ENCODE measurements at regions not wholly inside any gene's neighbourhood (a gene's known extent, or its start where the extent isn't known, plus 50 kb on each side); places are given as distances from the start of the nearest gene placed in this dataset.

GRCh38 chr2:33660416-33661123, 61.5 kb upstream of the FAM98A start:
- no peak for DNase-seq
- H3K4me3 ChIP-seq (ENCODE audit: low read depth in 2 of 2, low read length in 1 of 2): no peak overlapping the region
- ChIA-PET POLR2A (no interaction called here), CTCF (interaction anchor here (1.1 kb wide), 1 partner anchor 13 kb away, joined by 3 read pairs; no protein-coding TSS in a partner anchor)
- no peaks in the 10 kb centered on the region for H3K4me1 ChIP-seq (ENCODE audit: control insufficient read depth in 1 of 2, insufficient read depth in 2 of 2, low read depth in 1 of 2, low read length in 1 of 2)
- H3K27ac ChIP-seq (ENCODE audit: low read depth in 2 of 2, low read length in 1 of 2): no peak overlapping the region
- H2AFZ ChIP-seq (ENCODE audit: low read depth): no peak overlapping the region
- H3K36me3 ChIP-seq (replicated peaks in 1 of 2; ENCODE audit: control insufficient read depth in 1 of 2, insufficient read depth in 2 of 2, low read length in 1 of 2): no peaks in the 10 kb centered on the region
- no peak for TF ChIP-seq MEF2A (IDR thresholded peaks at IDR 0.05; ENCODE audit: borderline replicate concordance, low read depth)
- TF ChIP-seq, protein P1, sequence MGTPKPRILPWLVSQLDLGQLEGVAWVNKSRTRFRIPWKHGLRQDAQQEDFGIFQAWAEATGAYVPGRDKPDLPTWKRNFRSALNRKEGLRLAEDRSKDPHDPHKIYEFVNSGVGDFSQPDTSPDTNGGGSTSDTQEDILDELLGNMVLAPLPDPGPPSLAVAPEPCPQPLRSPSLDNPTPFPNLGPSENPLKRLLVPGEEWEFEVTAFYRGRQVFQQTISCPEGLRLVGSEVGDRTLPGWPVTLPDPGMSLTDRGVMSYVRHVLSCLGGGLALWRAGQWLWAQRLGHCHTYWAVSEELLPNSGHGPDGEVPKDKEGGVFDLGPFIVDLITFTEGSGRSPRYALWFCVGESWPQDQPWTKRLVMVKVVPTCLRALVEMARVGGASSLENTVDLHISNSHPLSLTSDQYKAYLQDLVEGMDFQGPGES (IDR thresholded peaks at IDR 0.05; ENCODE audit: low read depth, low read length): no peak
- no peak for TF ChIP-seq RFX5 (IDR thresholded peaks at IDR 0.05; ENCODE audit: low read length)
- no peak for TF ChIP-seq FOXJ3 (CRISPR knock-in tag; IDR thresholded peaks at IDR 0.05)
- no peak for TF ChIP-seq ELF1 (IDR thresholded peaks at IDR 0.05)
- TF ChIP-seq EZH2phosphoT487 (IDR thresholded peaks at IDR 0.05; ENCODE audit: borderline replicate concordance, low read depth): no peak
- no peak for TF ChIP-seq GATA2 (CRISPR knock-in tag; IDR thresholded peaks at IDR 0.05)
- TF ChIP-seq, protein P2, sequence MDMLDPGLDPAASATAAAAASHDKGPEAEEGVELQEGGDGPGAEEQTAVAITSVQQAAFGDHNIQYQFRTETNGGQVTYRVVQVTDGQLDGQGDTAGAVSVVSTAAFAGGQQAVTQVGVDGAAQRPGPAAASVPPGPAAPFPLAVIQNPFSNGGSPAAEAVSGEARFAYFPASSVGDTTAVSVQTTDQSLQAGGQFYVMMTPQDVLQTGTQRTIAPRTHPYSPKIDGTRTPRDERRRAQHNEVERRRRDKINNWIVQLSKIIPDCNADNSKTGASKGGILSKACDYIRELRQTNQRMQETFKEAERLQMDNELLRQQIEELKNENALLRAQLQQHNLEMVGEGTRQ (IDR thresholded peaks at IDR 0.05; ENCODE audit: borderline replicate concordance, low read depth, low read length): no peak
- TF ChIP-seq EP300 (IDR thresholded peaks at IDR 0.05; ENCODE audit: borderline replicate concordance in 1 of 2, low read depth in 1 of 2, low read length in 1 of 2): no peak
- 0 out of 2 replicates have a peak, but pooled peaks cover 5% of the 10 kb centered on the region for H3K9me3 ChIP-seq
- H3K27me3 ChIP-seq (ENCODE audit: insufficient read depth): no peaks in the 10 kb centered on the region; the same call in 1 of the 2 replicates
- H4K20me1 ChIP-seq (ENCODE audit: insufficient read depth): no peaks in the 10 kb centered on the region
- H3K79me2 ChIP-seq (ENCODE audit: insufficient read depth): no peaks in the 10 kb centered on the region
- 25% methylated on average over 10 of the region's 10 CpGs for WGBS (ENCODE audit: low lambda C conversion rate)
- no peak overlapping the region for H3K9ac ChIP-seq
- H3K9me2 ChIP-seq: no peaks in the 10 kb centered on the region
- H3F3A ChIP-seq (replicated peaks; ENCODE audit: insufficient read depth): no peaks in the 10 kb centered on the region
- no peak overlapping the region for H3K4me2 ChIP-seq

DNA sequence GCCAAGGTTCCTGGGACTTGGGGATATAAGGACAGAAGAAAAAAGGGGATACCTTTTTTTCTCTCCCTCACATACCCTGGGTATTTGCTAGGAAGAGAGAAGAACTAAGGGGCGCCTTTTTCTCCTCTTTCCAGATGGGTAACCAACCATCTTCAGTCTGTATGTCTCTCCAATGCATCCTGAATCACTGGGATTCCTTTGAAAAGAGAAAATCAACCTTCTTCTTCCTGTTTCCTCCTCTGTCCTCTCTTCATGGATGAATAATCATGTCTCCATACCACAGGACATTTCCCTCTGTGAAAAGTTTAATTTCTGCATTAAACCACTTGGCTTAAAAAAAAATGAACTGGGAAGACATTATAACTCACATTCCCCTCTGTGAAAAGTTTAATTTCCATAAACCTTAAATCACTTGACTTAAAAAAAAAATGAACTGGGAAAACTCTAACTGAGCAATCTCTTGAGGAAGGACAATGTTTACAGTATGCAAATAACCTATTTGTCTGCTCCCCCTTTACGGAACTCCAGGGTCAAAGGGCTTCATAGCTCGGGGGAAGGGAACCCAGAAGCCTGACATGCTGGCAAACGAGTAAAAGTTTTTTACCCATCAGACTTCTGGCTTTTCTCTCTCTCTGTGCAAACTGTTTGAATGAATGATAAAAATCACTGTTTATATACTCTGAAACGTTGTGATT, 56.7 kb upstream of the FAM98A start:
- H3K4me1 ChIP-seq (ENCODE audit: control insufficient read depth in 1 of 2, insufficient read depth in 2 of 2, low read depth in 1 of 2, low read length in 1 of 2): no peaks in the 10 kb centered on the region
- H3K36me3 ChIP-seq (replicated peaks in 1 of 2; ENCODE audit: control insufficient read depth in 1 of 2, insufficient read depth in 2 of 2, low read length in 1 of 2): no peaks in the 10 kb centered on the region
- no peaks in the 10 kb centered on the region for H3F3A ChIP-seq (replicated peaks; ENCODE audit: insufficient read depth)
- no peaks in the 10 kb centered on the region; the same call in 1 of the 2 replicates for H3K27me3 ChIP-seq (ENCODE audit: insufficient read depth)
- H3K9ac ChIP-seq: no peak overlapping the region
- no peak for DNase-seq
- 4% methylated on average over 5 of the region's 5 CpGs for WGBS (ENCODE audit: low lambda C conversion rate)
- no peaks in the 10 kb centered on the region for H3K79me2 ChIP-seq (ENCODE audit: insufficient read depth)
- ChIA-PET CTCF (interaction anchor here (2.4 kb wide), 1 partner anchor 18 kb away, joined by 11 read pairs; no protein-coding TSS in a partner anchor), POLR2A (no interaction called here)
- no peak overlapping the region for H3K27ac ChIP-seq (ENCODE audit: low read depth in 2 of 2, low read length in 1 of 2)
- H3K4me3 ChIP-seq (ENCODE audit: low read depth in 2 of 2, low read length in 1 of 2): no peak overlapping the region
- no peak overlapping the region for H2AFZ ChIP-seq (ENCODE audit: low read depth)
- H3K9me3 ChIP-seq: no peaks in the 10 kb centered on the region
- no peaks in the 10 kb centered on the region for H4K20me1 ChIP-seq (ENCODE audit: insufficient read depth)
- no peak overlapping the region for H3K4me2 ChIP-seq
- TF ChIP-seq SIN3A (IDR thresholded peaks at IDR 0.05; ENCODE audit: borderline replicate concordance, low read depth, low read length) (no peak), POLR2AphosphoS5 (IDR thresholded peaks at IDR 0.05; ENCODE audit: low read depth, low read length) (no peak), TAF1 (IDR thresholded peaks at IDR 0.05; ENCODE audit: borderline replicate concordance, low read depth, low read length) (no peak), RFX5 (IDR thresholded peaks at IDR 0.05; ENCODE audit: low read length) (no peak)
- no peaks in the 10 kb centered on the region for H3K9me2 ChIP-seq

Measured in SK-N-SH (cell line).